SU-DHL-6 (cell line): ENCODE measurements at regions not wholly inside any gene's neighbourhood (a gene's known extent, or its start where the extent isn't known, plus 50 kb on each side); places are given as distances from the start of the nearest gene placed in this dataset.

Experiments used
- H2AFZ ChIP-seq: fragments of 200-600 bp; sonication (generic); 2 replicates; pipeline ENCODE4 v1.6.1; 2014; ENCODE audit warnings: low read depth, mild to moderate bottlenecking, moderate library complexity, mixed read lengths, antibody characterized with exemption, low read length; ENCODE audit not compliant: severe bottlenecking
- H3F3A ChIP-seq: fragments of 200-600 bp; shearing (Covaris generic); 2 replicates; pipeline ENCODE4 v1.6.0; 2016; ENCODE audit warnings: antibody characterized with exemption, mild to moderate bottlenecking; ENCODE audit not compliant: insufficient read depth
- H3K27ac ChIP-seq: fragments of 200-600 bp; sonication (generic); 2 replicates; pipeline ENCODE4 v1.5.1; 2016; ENCODE audit warnings: low read depth, mild to moderate bottlenecking, low read length, moderate library complexity, mixed read lengths
- H3K27me3 ChIP-seq: fragments of 200-600 bp; sonication (generic), shearing (Covaris generic); 2 replicates; pipeline ENCODE4 v1.6.0; 2014; ENCODE audit warnings: mild to moderate bottlenecking, low read length
- H3K36me3 ChIP-seq: fragments of 200-600 bp; sonication (generic); 2 replicates; pipeline ENCODE4 v1.6.1; 2014; ENCODE audit warnings: mild to moderate bottlenecking, low read length, mixed read lengths
- H3K4me2 ChIP-seq: fragments of 300-600, 200-600 bp; shearing (Covaris generic), sonication (generic); 2 replicates; pipeline ENCODE4 v1.6.0; 2014; ENCODE audit warnings: low read length, low read depth, mild to moderate bottlenecking; ENCODE audit not compliant: poor library complexity, severe bottlenecking
- H3K4me3 ChIP-seq: fragments of 200-600 bp; sonication (generic); 2 replicates; pipeline ENCODE4 v1.5.1; 2014; ENCODE audit warnings: antibody characterized with exemption, low read length, mild to moderate bottlenecking, mixed read lengths; ENCODE audit not compliant: insufficient read depth, poor library complexity, severe bottlenecking
- H3K79me2 ChIP-seq: fragments of 200-600 bp; sonication (generic); 2 replicates; pipeline ENCODE4 v1.6.1; 2014; ENCODE audit warnings: mild to moderate bottlenecking, low read length, moderate library complexity; ENCODE audit not compliant: insufficient read depth
- H3K9ac ChIP-seq: fragments of 200-600 bp; sonication (generic); 2 replicates; pipeline ENCODE4 v1.7.0; 2014; ENCODE audit warnings: mild to moderate bottlenecking, low read length
- H3K9me2 ChIP-seq: fragments of 200-600 bp; sonication (generic); replicated peaks from 2 replicates; pipeline ENCODE4 v1.6.1; 2014; ENCODE audit warnings: low read length; ENCODE audit not compliant: insufficient read depth
- H3K9me3 ChIP-seq: fragments of 200-600 bp; sonication (generic); 2 replicates; pipeline ENCODE4 v1.6.1; 2014; ENCODE audit warnings: low read length, mixed read lengths; ENCODE audit not compliant: insufficient read depth
- H4K20me1 ChIP-seq: fragments of 200-600 bp; sonication (generic); 2 replicates; pipeline ENCODE4 v1.6.1; 2014; ENCODE audit warnings: low read depth, mild to moderate bottlenecking, antibody characterized with exemption, low read length, moderate library complexity, mixed read lengths
- EZH2phosphoT487 ChIP-seq: fragments of 200-600 bp; sonication (generic), shearing (Covaris generic); conservative IDR thresholded peaks from 2 replicates; pipeline ENCODE4 v1.6.1; 2018; ENCODE audit warnings: mild to moderate bottlenecking, antibody characterized with exemption, low read length, moderate library complexity, mixed read lengths
- TF ChIP-seq, protein P1 (sequence below): fragments of 200-600 bp; sonication (generic); IDR thresholded peaks from one replicate; pipeline ENCODE4 v1.5.1; 2017; ENCODE audit warnings: antibody characterized with exemption, mild to moderate bottlenecking, low read length, moderate library complexity; ENCODE audit not compliant: insufficient read depth, poor library complexity, severe bottlenecking

DNA sequence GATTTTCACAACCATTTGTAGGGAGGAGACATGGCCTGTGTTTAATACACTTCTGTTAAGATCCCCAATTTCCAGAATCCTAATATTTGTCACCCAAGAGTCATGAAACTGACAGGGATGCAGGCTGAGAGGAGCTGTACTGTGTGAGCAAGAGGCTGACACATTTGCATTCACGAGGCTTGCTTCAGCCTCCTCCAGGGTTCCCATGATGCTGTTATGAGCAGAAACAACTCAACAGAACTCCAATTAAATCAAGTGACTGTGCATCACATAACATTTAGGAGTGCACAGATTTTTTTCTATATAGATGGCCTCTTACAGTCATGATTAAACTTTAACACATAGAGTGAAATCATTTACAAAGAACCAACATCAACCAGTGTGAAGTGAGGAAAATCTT is 292.3 kb upstream of the STT3B start:
- no peaks in the 10 kb centered on the region for H4K20me1 ChIP-seq
- H3K27me3 ChIP-seq, result no peaks in the 10 kb centered on the region
- H2AFZ ChIP-seq, result no peak overlapping the region
- no peak overlapping the region for H3K4me3 ChIP-seq
- H3K27ac ChIP-seq, result no peak overlapping the region
- no peaks in the 10 kb centered on the region for H3K9me3 ChIP-seq
- no peaks in the 10 kb centered on the region for H3K9me2 ChIP-seq
- no peaks in the 10 kb centered on the region for H3K79me2 ChIP-seq
- no peak overlapping the region for H3K9ac ChIP-seq
- no peaks in the 10 kb centered on the region for H3F3A ChIP-seq
- H3K4me2 ChIP-seq, result no peak overlapping the region
- TF ChIP-seq EZH2phosphoT487, result no peak
- TF ChIP-seq, protein P1, sequence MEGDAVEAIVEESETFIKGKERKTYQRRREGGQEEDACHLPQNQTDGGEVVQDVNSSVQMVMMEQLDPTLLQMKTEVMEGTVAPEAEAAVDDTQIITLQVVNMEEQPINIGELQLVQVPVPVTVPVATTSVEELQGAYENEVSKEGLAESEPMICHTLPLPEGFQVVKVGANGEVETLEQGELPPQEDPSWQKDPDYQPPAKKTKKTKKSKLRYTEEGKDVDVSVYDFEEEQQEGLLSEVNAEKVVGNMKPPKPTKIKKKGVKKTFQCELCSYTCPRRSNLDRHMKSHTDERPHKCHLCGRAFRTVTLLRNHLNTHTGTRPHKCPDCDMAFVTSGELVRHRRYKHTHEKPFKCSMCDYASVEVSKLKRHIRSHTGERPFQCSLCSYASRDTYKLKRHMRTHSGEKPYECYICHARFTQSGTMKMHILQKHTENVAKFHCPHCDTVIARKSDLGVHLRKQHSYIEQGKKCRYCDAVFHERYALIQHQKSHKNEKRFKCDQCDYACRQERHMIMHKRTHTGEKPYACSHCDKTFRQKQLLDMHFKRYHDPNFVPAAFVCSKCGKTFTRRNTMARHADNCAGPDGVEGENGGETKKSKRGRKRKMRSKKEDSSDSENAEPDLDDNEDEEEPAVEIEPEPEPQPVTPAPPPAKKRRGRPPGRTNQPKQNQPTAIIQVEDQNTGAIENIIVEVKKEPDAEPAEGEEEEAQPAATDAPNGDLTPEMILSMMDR, result no peak
- no peaks in the 10 kb centered on the region for H3K36me3 ChIP-seq

DNA sequence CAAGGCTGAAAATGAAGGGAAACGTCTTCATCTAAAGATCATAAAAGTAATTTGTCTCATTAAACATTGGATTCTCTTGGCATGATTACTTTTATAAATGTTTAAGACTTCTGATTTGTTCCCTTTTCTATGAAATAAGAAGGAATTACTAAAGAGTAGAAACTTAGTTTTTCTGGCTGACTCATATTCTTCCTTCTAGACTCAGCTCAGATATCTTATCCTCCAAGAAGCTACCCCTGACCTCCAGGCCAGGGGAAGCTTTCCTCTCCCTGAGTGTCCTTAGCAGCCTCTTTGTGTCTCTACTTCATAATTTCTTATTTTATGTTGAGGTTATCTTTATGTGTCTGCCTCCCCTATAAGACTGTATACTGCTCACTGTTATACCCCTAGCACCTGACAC is 291.9 kb upstream of the STT3B start:
- no peaks in the 10 kb centered on the region for H4K20me1 ChIP-seq
- no peak overlapping the region for H3K9ac ChIP-seq
- no peaks in the 10 kb centered on the region for H3K9me3 ChIP-seq
- no peaks in the 10 kb centered on the region for H3K27me3 ChIP-seq
- H3K27ac ChIP-seq, result no peak overlapping the region
- no peaks in the 10 kb centered on the region for H3K9me2 ChIP-seq
- H3K36me3 ChIP-seq, result no peaks in the 10 kb centered on the region
- no peaks in the 10 kb centered on the region for H3F3A ChIP-seq
- no peaks in the 10 kb centered on the region for H3K79me2 ChIP-seq
- no peak overlapping the region for H2AFZ ChIP-seq
- H3K4me2 ChIP-seq, result no peak overlapping the region
- no peak for TF ChIP-seq EZH2phosphoT487
- TF ChIP-seq, protein P1, result no peak
- no peak overlapping the region for H3K4me3 ChIP-seq

DNA sequence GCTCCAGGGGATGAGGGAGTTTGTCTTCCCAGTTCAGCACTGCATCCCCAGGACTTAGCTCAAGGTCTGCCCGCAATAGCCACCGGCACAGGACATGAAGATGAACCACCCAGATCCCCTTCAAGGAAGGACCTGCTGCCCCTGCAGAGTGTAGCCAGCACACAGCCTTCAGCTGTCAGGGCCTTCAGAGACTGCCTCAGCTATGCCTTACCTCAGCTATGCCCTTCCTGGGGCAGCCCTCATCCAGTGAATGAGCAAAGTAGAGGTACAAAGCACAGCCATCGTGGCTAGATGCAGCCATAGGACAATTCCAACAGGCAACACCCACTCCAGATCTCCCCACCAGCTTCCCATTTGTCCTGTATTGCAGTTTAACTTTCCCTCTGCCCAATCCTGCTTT is 291.2 kb upstream of the STT3B start:
- H3K9me3 ChIP-seq, result no peaks in the 10 kb centered on the region; the same call in 1 of the 2 replicates
- TF ChIP-seq EZH2phosphoT487, result no peak
- TF ChIP-seq, protein P1, result no peak

More for the DNA sequence above, 291.2 kb upstream of the STT3B start:
- no peak overlapping the region for H3K4me3 ChIP-seq
- H3K27me3 ChIP-seq, result no peaks in the 10 kb centered on the region
- H3F3A ChIP-seq, result no peaks in the 10 kb centered on the region
- no peaks in the 10 kb centered on the region for H4K20me1 ChIP-seq
- H3K36me3 ChIP-seq, result no peaks in the 10 kb centered on the region
- H3K4me2 ChIP-seq, result no peak overlapping the region
- no peak overlapping the region for H3K9ac ChIP-seq
- H3K27ac ChIP-seq, result no peak overlapping the region
- H3K79me2 ChIP-seq, result no peaks in the 10 kb centered on the region
- H2AFZ ChIP-seq, result no peak overlapping the region
- H3K9me2 ChIP-seq, result no peaks in the 10 kb centered on the region
